Nephron progenitor cell (in vitro differentiated cells): ENCODE measurements at regions not wholly inside any gene's neighbourhood (a gene's known extent, or its start where the extent isn't known, plus 50 kb on each side); places are given as distances from the start of the nearest gene placed in this dataset.

ENCODE experiments used
- DNase-seq: peaks from one replicate; pipeline ENCODE4 v3.0.0; 2021
- H3K27ac Mint-ChIP-seq: 2 replicates; pipeline ENCODE4 v1.8.0; 2021; ENCODE audit warnings: mild to moderate bottlenecking, moderate library complexity, mixed read lengths
- H3K27me3 Mint-ChIP-seq: 2 replicates; pipeline ENCODE4 v1.8.0; 2021; ENCODE audit warnings: mild to moderate bottlenecking, low read depth, mixed read lengths; ENCODE audit not compliant: poor library complexity
- H3K36me3 Mint-ChIP-seq: 2 replicates; pipeline ENCODE4 v1.8.0; 2021; ENCODE audit warnings: low read depth, mixed read lengths
- H3K4me1 Mint-ChIP-seq: 2 replicates; pipeline ENCODE4 v1.8.0; 2021; ENCODE audit warnings: mixed read lengths
- H3K4me3 Mint-ChIP-seq: 2 replicates; pipeline ENCODE4 v1.8.0; 2021; ENCODE audit warnings: mild to moderate bottlenecking, moderate library complexity, mixed read lengths
- H3K9me3 Mint-ChIP-seq: 2 replicates; pipeline ENCODE4 v1.8.0; 2021; ENCODE audit warnings: mild to moderate bottlenecking, moderate library complexity, mixed read lengths
- TF ChIP-seq, protein P1 (sequence below): fragments of 200-600 bp; sonication (generic); IDR thresholded peaks from 2 replicates; pipeline ENCODE4 v1.5.0; 2021; ENCODE audit warnings: antibody characterized with exemption

GRCh38 chr13:84607261-84608013 is 725.2 kb upstream of the SLITRK1 start:
- no peaks in the 10 kb centered on the region for H3K9me3 Mint-ChIP-seq
- no peaks in the 10 kb centered on the region for H3K4me1 Mint-ChIP-seq
- TF ChIP-seq, protein P1, sequence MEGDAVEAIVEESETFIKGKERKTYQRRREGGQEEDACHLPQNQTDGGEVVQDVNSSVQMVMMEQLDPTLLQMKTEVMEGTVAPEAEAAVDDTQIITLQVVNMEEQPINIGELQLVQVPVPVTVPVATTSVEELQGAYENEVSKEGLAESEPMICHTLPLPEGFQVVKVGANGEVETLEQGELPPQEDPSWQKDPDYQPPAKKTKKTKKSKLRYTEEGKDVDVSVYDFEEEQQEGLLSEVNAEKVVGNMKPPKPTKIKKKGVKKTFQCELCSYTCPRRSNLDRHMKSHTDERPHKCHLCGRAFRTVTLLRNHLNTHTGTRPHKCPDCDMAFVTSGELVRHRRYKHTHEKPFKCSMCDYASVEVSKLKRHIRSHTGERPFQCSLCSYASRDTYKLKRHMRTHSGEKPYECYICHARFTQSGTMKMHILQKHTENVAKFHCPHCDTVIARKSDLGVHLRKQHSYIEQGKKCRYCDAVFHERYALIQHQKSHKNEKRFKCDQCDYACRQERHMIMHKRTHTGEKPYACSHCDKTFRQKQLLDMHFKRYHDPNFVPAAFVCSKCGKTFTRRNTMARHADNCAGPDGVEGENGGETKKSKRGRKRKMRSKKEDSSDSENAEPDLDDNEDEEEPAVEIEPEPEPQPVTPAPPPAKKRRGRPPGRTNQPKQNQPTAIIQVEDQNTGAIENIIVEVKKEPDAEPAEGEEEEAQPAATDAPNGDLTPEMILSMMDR, result no peak
- H3K4me3 Mint-ChIP-seq, result no peak overlapping the region
- no peaks in the 10 kb centered on the region for H3K27me3 Mint-ChIP-seq
- DNase-seq, result no peak
- no peaks in the 10 kb centered on the region for H3K36me3 Mint-ChIP-seq
- H3K27ac Mint-ChIP-seq, result no peak overlapping the region

GRCh38 chr13:84606616-84607015 is 724.3 kb upstream of the SLITRK1 start:
- no peaks in the 10 kb centered on the region for H3K9me3 Mint-ChIP-seq
- H3K4me3 Mint-ChIP-seq, result no peak overlapping the region
- H3K4me1 Mint-ChIP-seq, result no peaks in the 10 kb centered on the region
- no peaks in the 10 kb centered on the region for H3K27me3 Mint-ChIP-seq
- DNase-seq, result no peak
- TF ChIP-seq, protein P1, result no peak
- no peak overlapping the region for H3K27ac Mint-ChIP-seq
- no peaks in the 10 kb centered on the region for H3K36me3 Mint-ChIP-seq

DNA sequence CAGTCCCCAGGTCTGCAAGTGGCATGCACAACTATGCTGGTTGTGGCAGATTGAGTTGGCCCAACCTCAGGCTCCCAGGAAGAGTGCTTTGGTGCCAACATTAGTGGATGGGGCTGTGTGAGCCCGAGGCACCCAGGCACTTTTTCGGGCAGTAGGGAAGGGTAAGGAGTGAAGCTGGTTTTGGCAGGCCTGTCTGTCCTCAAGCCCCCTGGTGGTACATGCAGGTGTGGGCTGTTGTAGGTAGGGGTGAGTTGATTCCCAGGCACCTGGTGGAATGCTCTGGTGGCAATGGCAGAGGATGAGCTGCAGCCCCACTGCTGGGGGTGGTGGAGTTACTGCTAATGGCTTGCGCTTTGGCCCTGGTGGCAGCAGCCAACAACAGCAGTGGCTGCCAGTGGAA is 723.7 kb upstream of the SLITRK1 start:
- H3K27me3 Mint-ChIP-seq, result no peaks in the 10 kb centered on the region
- no peaks in the 10 kb centered on the region for H3K4me1 Mint-ChIP-seq
- TF ChIP-seq, protein P1, result no peak
- H3K9me3 Mint-ChIP-seq, result no peaks in the 10 kb centered on the region
- DNase-seq, result no peak
- no peak overlapping the region for H3K4me3 Mint-ChIP-seq
- no peak overlapping the region for H3K27ac Mint-ChIP-seq
- H3K36me3 Mint-ChIP-seq, result no peaks in the 10 kb centered on the region

DNA sequence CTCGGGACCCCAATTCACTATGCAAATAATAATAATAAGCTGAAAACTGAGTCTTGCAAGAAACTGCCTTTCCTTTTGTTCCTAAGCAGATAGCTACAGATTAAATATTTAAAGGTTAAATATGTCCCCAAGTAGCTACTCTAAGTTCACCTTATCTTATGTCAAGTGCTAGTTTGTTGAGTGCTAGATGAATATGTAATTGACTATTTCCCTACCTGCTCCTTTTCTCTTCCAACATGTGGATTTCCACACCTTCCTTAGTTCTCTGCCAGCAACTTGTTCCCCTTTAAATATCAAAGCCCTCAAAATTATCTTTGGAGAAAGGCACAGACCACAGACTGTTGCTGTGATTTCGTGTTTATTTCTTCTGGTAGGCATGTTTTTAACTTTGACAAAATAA is 709.2 kb upstream of the SLITRK1 start:
- no peaks in the 10 kb centered on the region for H3K27me3 Mint-ChIP-seq
- H3K9me3 Mint-ChIP-seq, result no peaks in the 10 kb centered on the region
- no peak overlapping the region for H3K27ac Mint-ChIP-seq
- H3K4me1 Mint-ChIP-seq, result no peaks in the 10 kb centered on the region
- no peaks in the 10 kb centered on the region for H3K36me3 Mint-ChIP-seq
- no peak for DNase-seq
- H3K4me3 Mint-ChIP-seq, result no peak overlapping the region
- TF ChIP-seq, protein P1, result no peak

DNA sequence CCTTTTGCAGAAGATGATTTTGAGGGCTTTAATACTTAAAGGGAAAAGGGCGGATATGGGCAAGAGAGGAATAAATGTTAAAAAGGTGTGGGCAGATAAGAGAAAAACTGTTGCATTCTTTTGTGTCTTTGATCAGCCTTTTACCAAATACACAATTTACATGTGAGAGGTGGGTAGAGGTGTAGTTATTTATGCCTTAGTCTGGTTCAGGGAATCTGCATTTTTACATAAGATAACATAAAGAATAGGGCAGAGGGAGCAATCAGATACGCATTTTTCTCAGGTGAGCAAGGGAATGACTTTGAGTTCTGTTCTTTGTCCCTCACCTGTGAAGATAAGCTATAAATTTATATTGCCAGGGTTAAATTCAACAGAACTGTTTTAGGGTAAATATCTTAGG is 708.4 kb upstream of the SLITRK1 start:
- H3K36me3 Mint-ChIP-seq, result no peaks in the 10 kb centered on the region

More for the DNA sequence above, 708.4 kb upstream of the SLITRK1 start:
- Mint-ChIP-seq H3K4me1 (no peaks in the 10 kb centered on the region), H3K27me3 (no peaks in the 10 kb centered on the region), H3K9me3 (no peaks in the 10 kb centered on the region), H3K27ac (no peak overlapping the region), H3K4me3 (no peak overlapping the region)
- DNase-seq, result no peak
- TF ChIP-seq, protein P1, result no peak
